ENCODE measurements at regions not wholly inside any gene's neighbourhood (a gene's known extent, or its start where the extent isn't known, plus 50 kb on each side); places are given as distances from the start of the nearest gene placed in this dataset.
"Not testable (repeated sequence)": the region's sequence is repeated elsewhere in the genome, so short reads cannot be mapped to it uniquely, and the experiment has no call there.

DNA sequence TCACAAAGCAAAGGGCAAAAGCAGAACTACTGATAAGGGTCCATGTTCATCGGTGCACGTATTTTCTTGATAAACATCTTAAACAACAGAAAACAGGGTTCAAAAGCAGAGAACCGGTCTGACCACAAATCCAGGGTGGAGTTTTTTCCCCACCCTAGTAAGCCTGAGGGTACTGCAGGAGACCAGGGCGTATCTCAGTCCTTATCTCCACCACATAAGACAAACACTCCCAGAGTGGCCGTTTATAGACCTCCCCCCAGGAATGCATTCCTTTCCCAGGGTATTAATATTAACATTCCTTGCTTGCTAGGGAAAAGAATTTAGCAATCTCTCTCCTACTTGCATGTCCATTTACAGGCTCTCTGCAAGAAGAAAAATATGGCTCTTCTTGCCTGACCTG lies 567.9 kb upstream of the HS3ST1 start:
- TF ChIP-seq, protein P1, sequence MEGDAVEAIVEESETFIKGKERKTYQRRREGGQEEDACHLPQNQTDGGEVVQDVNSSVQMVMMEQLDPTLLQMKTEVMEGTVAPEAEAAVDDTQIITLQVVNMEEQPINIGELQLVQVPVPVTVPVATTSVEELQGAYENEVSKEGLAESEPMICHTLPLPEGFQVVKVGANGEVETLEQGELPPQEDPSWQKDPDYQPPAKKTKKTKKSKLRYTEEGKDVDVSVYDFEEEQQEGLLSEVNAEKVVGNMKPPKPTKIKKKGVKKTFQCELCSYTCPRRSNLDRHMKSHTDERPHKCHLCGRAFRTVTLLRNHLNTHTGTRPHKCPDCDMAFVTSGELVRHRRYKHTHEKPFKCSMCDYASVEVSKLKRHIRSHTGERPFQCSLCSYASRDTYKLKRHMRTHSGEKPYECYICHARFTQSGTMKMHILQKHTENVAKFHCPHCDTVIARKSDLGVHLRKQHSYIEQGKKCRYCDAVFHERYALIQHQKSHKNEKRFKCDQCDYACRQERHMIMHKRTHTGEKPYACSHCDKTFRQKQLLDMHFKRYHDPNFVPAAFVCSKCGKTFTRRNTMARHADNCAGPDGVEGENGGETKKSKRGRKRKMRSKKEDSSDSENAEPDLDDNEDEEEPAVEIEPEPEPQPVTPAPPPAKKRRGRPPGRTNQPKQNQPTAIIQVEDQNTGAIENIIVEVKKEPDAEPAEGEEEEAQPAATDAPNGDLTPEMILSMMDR (IDR thresholded peaks at IDR 0.05) = not testable (repeated sequence)
- TF ChIP-seq POLR2A (IDR thresholded peaks at IDR 0.05) = not testable (repeated sequence)
